GM12878 (cell line): ENCODE measurements at regions not wholly inside any gene's neighbourhood (a gene's known extent, or its start where the extent isn't known, plus 50 kb on each side); places are given as distances from the start of the nearest gene placed in this dataset.

Source experiments
- ATAC-seq: fragments of 200-7000 bp; cut with Tn5 transposase; 3 replicates; pipeline ENCODE4 v1.9.1; 2020; ENCODE audit warnings: mild to moderate bottlenecking, moderate library complexity
- BruUV-seq: library from RNA; stranded (reverse); fragments of 400-500 nt; replicated peaks from 2 replicates; lab custom pipeline; 2021; lab: Mats Ljungman, UMichigan
- CTCF ChIA-PET: fragments of 300-600 bp; sonication (Branson Sonifier 250); formaldehyde crosslinking; extraction: SDS; loops from one replicate; lab custom pipeline; 2021; ENCODE audit warnings: inconsistent platforms; lab: Yijun Ruan, JAX
- POLR2A ChIA-PET: fragments of 350-600 bp; formaldehyde crosslinking; extraction: SDS; loops from one replicate; lab custom pipeline; 2021; ENCODE audit warnings: inconsistent platforms; lab: Charles Lee
- RAD21 ChIA-PET: fragments of 300-600 bp; sonication (Branson Sonifier 250); formaldehyde crosslinking; loops from one replicate; lab custom pipeline; 2023; ENCODE audit warnings: antibody characterized with exemption; ENCODE audit not compliant: unreplicated experiment; lab: Charles Lee
- SMC1A ChIA-PET: fragments of 300-600 bp; sonication (Branson Sonifier 250); formaldehyde crosslinking; loops from one replicate; lab custom pipeline; 2023; ENCODE audit not compliant: unreplicated experiment, uncharacterized antibody; lab: Charles Lee
- DNase-seq: peaks from one replicate; pipeline ENCODE4 v3.0.0-alpha.2; 2011; ENCODE audit warnings: low read depth, low spot score
- FAIRE-seq: peaks from 3 replicates; lab custom pipeline; 2011; peaks lifted over from hg19 to GRCh38; lab: Jason Lieb, UNC
- H2AFZ ChIP-seq: 2 replicates; pipeline ENCODE4 v1.6.0; 2011; ENCODE audit warnings: low read depth, low read length, control low read depth; ENCODE audit not compliant: control insufficient read depth
- H3K27ac ChIP-seq: 2 replicates; pipeline ENCODE4 v1.5.1; 2011; ENCODE audit warnings: control low read depth; ENCODE audit not compliant: control insufficient read depth, insufficient read depth
- H3K27me3 ChIP-seq, 2 experiments: replicated peaks in 1 of 2; 2 replicates each; pipeline versions ENCODE4 v1.6.0 to v1.6.1; 2011; ENCODE audit warnings: low read length in 1 of 2; ENCODE audit not compliant: control insufficient read depth in 2 of 2, insufficient read depth in 2 of 2
- H3K36me3 ChIP-seq, 2 experiments: 2 replicates each; pipeline ENCODE4 v1.5.1; 2011; ENCODE audit warnings: low read length in 1 of 2; ENCODE audit not compliant: control insufficient read depth in 2 of 2, insufficient read depth in 2 of 2
- H3K4me1 ChIP-seq: 2 replicates; pipeline ENCODE4 v1.6.1; 2011; ENCODE audit warnings: mild to moderate bottlenecking, low read length, moderate library complexity, mixed read lengths; ENCODE audit not compliant: control insufficient read depth, insufficient read depth
- H3K4me2 ChIP-seq: 2 replicates; pipeline ENCODE4 v1.6.0; 2011; ENCODE audit warnings: control low read depth; ENCODE audit not compliant: control insufficient read depth, insufficient read depth
- H3K4me3 ChIP-seq: fragments of 200-600 bp; sonication (generic); 2 replicates; pipeline ENCODE4 v1.5.1; 2016
- H3K79me2 ChIP-seq: 2 replicates; pipeline ENCODE4 v1.6.0; 2011; ENCODE audit warnings: low read length; ENCODE audit not compliant: control insufficient read depth, insufficient read depth
- H3K9ac ChIP-seq: 2 replicates; pipeline ENCODE4 v1.8.0; 2011; ENCODE audit warnings: low read length, control low read depth, mixed read lengths; ENCODE audit not compliant: control insufficient read depth, insufficient read depth
- H3K9me3 ChIP-seq: replicated peaks from 3 replicates; pipeline ENCODE4 v1.5.1; 2011; ENCODE audit warnings: mild to moderate bottlenecking, low read length; ENCODE audit not compliant: control insufficient read depth, insufficient read depth
- H4K20me1 ChIP-seq: 2 replicates; pipeline ENCODE4 v1.6.0; 2011; ENCODE audit not compliant: control insufficient read depth, insufficient read depth
- ATF2 ChIP-seq: IDR thresholded peaks from 2 replicates; pipeline ENCODE4 v1.6.1; 2012; ENCODE audit warnings: low read length, inconsistent platforms
- BHLHE40 ChIP-seq, 2 experiments: fragments of 450-650 bp in 1 of 2; IDR thresholded peaks; 2 replicates each; pipeline ENCODE4 v1.6.1; 2011 to 2017; ENCODE audit warnings: low read depth in 2 of 2, borderline replicate concordance in 1 of 2, improper control_type of control experiment in 1 of 2, low read length in 1 of 2, mild to moderate bottlenecking in 1 of 2
- CREM ChIP-seq: IDR thresholded peaks from 2 replicates; pipeline ENCODE4 v1.6.1; 2014; ENCODE audit warnings: antibody characterized with exemption, low read depth
- EZH2 ChIP-seq: IDR thresholded peaks from 2 replicates; pipeline ENCODE4 v1.6.1; 2012; ENCODE audit warnings: low read depth, mild to moderate bottlenecking, control low read depth, inconsistent platforms, low read length, borderline replicate concordance; ENCODE audit not compliant: control insufficient read depth
- MYB ChIP-seq: fragments of 150-350 bp; IDR thresholded peaks from 2 replicates; pipeline ENCODE4 v1.6.1; 2014; ENCODE audit warnings: mild to moderate bottlenecking, low read depth, low read length, borderline replicate concordance
- NFXL1 ChIP-seq: fragments of 450-650 bp; IDR thresholded peaks from 2 replicates; pipeline ENCODE4 v1.6.1; 2017; ENCODE audit warnings: antibody characterized with exemption, mild to moderate bottlenecking, borderline replicate concordance
- NFYB ChIP-seq: IDR thresholded peaks from 2 replicates; pipeline ENCODE4 v1.6.1; 2011; ENCODE audit warnings: low read depth, mild to moderate bottlenecking, low read length, improper control_type of control experiment, moderate library complexity; ENCODE audit not compliant: insufficient read depth
- PML ChIP-seq: IDR thresholded peaks from 2 replicates; pipeline ENCODE4 v1.6.1; 2012; ENCODE audit warnings: low read length, inconsistent platforms
- SMARCA5 ChIP-seq: fragments of 450-650 bp; IDR thresholded peaks from 2 replicates; pipeline ENCODE4 v1.6.1; 2017; ENCODE audit warnings: mild to moderate bottlenecking
- ZSCAN29 ChIP-seq: fragments of 450-650 bp; IDR thresholded peaks from 2 replicates; pipeline ENCODE4 v1.6.1; 2017; ENCODE audit warnings: mild to moderate bottlenecking, moderate library complexity
- WGBS: methylation state at CpG from one replicate; pipeline ENCODE4 v1.1.6; 2016; ENCODE audit warnings: low lambda C conversion rate; ENCODE audit not compliant: insufficient replicate concordance, insufficient coverage; ENCODE audit errors: missing lambda C conversion rate; 5-methylcytosine and 5-hydroxymethylcytosine counted together
- in situ Hi-C: fragments of 300-500 bp; cut with MboI; formaldehyde crosslinking; loops from 9 replicates; pipeline ENCODE4 v1.14.3; 2018; ENCODE audit warnings: mixed read lengths
- intact Hi-C: fragments of 100-400 bp; cut with micrococcal nuclease; formaldehyde crosslinking; loops from one replicate; pipeline ENCODE4 v1.14.2; 2022; ENCODE audit not compliant: unreplicated experiment

- no peak overlapping the region for H3K27ac ChIP-seq
- WGBS, result 0% methylated on average over 1 of the region's 1 CpG
- CTCF ChIA-PET, result no interaction called here
- TF ChIP-seq SMARCA5, result no peak
- no peak for TF ChIP-seq CREM
- TF ChIP-seq ATF2, result no peak
- TF ChIP-seq MYB, result no peak
- TF ChIP-seq ZSCAN29, result no peak
- no peak for TF ChIP-seq NFXL1
- TF ChIP-seq PML, result no peak
- TF ChIP-seq BHLHE40 (IDR thresholded peaks at IDR 0.05; ENCODE audit: borderline replicate concordance in 1 of 2, low read depth in 2 of 2, low read length in 1 of 2), result no peak
- no peak for TF ChIP-seq EZH2
- no peak for TF ChIP-seq NFYB
- TF ChIP-seq, all 136 proteins: peak for 0
- BruUV-seq, result no TSS peak
- no peaks in the 10 kb centered on the region for H3K36me3 ChIP-seq
- H3K9ac ChIP-seq, result no peak overlapping the region
- H3K79me2 ChIP-seq, result no peaks in the 10 kb centered on the region
- FAIRE-seq, result no peak
- SMC1A ChIA-PET, result interaction anchor here (0.8 to 1.6 kb wide), 2 partner anchors 9 to 15 kb away, joined by 3 read pairs; no protein-coding TSS in a partner anchor
- POLR2A ChIA-PET, result no interaction called here
- intact Hi-C loops, result no loop called here
- H4K20me1 ChIP-seq, result no peaks in the 10 kb centered on the region
- no peak overlapping the region for H2AFZ ChIP-seq
- no peaks in the 10 kb centered on the region for H3K9me3 ChIP-seq
- no peak for ATAC-seq
- H3K27me3 ChIP-seq, result no peaks in the 10 kb centered on the region
- DNase-seq, result no peak
- H3K4me2 ChIP-seq, result no peak overlapping the region
- H3K4me3 ChIP-seq, result no peak overlapping the region
- in situ Hi-C loops, result no loop called here
- RAD21 ChIA-PET, result no interaction called here
- no peaks in the 10 kb centered on the region for H3K4me1 ChIP-seq
Observed at GRCh38 chrX:77003530-77003929, 443.7 kb upstream of the FGF16 start.
